ENCODE measurements at regions not wholly inside any gene's neighbourhood (a gene's known extent, or its start where the extent isn't known, plus 50 kb on each side); places are given as distances from the start of the nearest gene placed in this dataset.

- no peaks in the 10 kb centered on the region for H3K36me3 ChIP-seq (ENCODE audit: control insufficient read depth, insufficient read depth, low read length)
- H3K27me3 ChIP-seq (ENCODE audit: control insufficient read depth, insufficient read depth, low read length), result no peaks in the 10 kb centered on the region
- no peak overlapping the region for H3K27ac ChIP-seq (ENCODE audit: low read length)
- no peak for TF ChIP-seq TCF7L2 (IDR thresholded peaks at IDR 0.05; ENCODE audit: low read depth, low read length)
- no peaks in the 10 kb centered on the region for H3K4me1 ChIP-seq (ENCODE audit: control insufficient read depth, insufficient read depth, low read length)
- ChIA-PET POLR2A (no interaction called here), CTCF (no interaction called here)
- in situ Hi-C loops (cut with HindIII; ENCODE audit: low pct_unique_long_range_greater_than_20kb, low sequenced_read_pairs), result no loop called here
- H3K9me3 ChIP-seq (ENCODE audit: control insufficient read depth, insufficient read depth, low read depth, low read length), result no peaks in the 10 kb centered on the region
- BruUV-seq (replicated peaks), result no TSS peak
- ATAC-seq, result no peak
- intact Hi-C loops (cut with micrococcal nuclease; ENCODE audit: unreplicated experiment), result no loop called here
- no peak for DNase-seq (ENCODE audit: low read depth, low spot score)
- H3K4me3 ChIP-seq (ENCODE audit: low read depth in 2 of 2, low read length in 2 of 2), result no peak overlapping the region
Observed at GRCh38 chr2:59588286-59588685, 965.2 kb downstream of the BCL11A start.

- ATAC-seq, result no peak
- CTCF ChIA-PET, result no interaction called here
- intact Hi-C loops (cut with micrococcal nuclease; ENCODE audit: unreplicated experiment), result no loop called here
Observed at GRCh38 chr2:59586176-59586575, 967.3 kb downstream of the BCL11A start.

More at GRCh38 chr2:59586176-59586575, 967.3 kb downstream of the BCL11A start:
- Histone ChIP-seq H3K27ac (ENCODE audit: low read length) (no peak overlapping the region), H3K36me3 (ENCODE audit: control insufficient read depth, insufficient read depth, low read length) (no peaks in the 10 kb centered on the region), H3K4me3 (ENCODE audit: low read depth in 2 of 2, low read length in 2 of 2) (no peak overlapping the region), H3K4me1 (ENCODE audit: control insufficient read depth, insufficient read depth, low read length) (no peaks in the 10 kb centered on the region), H3K9me3 (ENCODE audit: control insufficient read depth, insufficient read depth, low read depth, low read length) (no peaks in the 10 kb centered on the region), H3K27me3 (ENCODE audit: control insufficient read depth, insufficient read depth, low read length) (no peaks in the 10 kb centered on the region)
- in situ Hi-C loops (cut with HindIII; ENCODE audit: low pct_unique_long_range_greater_than_20kb, low sequenced_read_pairs), result no loop called here
- no TSS peak for BruUV-seq (replicated peaks)
- POLR2A ChIA-PET, result no interaction called here
- no peak for TF ChIP-seq SIN3A (IDR thresholded peaks at IDR 0.05; ENCODE audit: borderline replicate concordance, insufficient read depth, low read depth, low read length)
- TF ChIP-seq CTCF (IDR thresholded peaks at IDR 0.05), result no peak
- TF ChIP-seq REST (IDR thresholded peaks at IDR 0.05; ENCODE audit: insufficient read depth in 1 of 2, low read depth in 2 of 2, low read length in 1 of 2), result no peak
- TF ChIP-seq POLR2AphosphoS5 (IDR thresholded peaks at IDR 0.05; ENCODE audit: low read depth, low read length), result no peak
- no peak for DNase-seq (ENCODE audit: low read depth, low spot score)
